Stomach (tissue), 8 donors: ENCODE measurements at regions not wholly inside any gene's neighbourhood (a gene's known extent, or its start where the extent isn't known, plus 50 kb on each side); places are given as distances from the start of the nearest gene placed in this dataset.

ENCODE experiments used
- DNase-seq, 2 donors: peaks; one replicate each; pipeline versions ENCODE4 v3.0.0 to v3.0.0-alpha.2; 2013 to 2019
- H3K27ac ChIP-seq, 5 donors: fragments of 200-600 bp in 4 of 5; sonication (generic) in 4 of 5; one replicate each; pipeline ENCODE4 v1.5.1; 2013 to 2019; ENCODE audit warnings: mild to moderate bottlenecking in 1 of 5, moderate library complexity in 1 of 5
- H3K27me3 ChIP-seq, 3 donors: fragments of 200-600 bp; sonication (generic); one replicate each; pipeline ENCODE4 v1.5.1; 2017 to 2019; ENCODE audit warnings: mixed run types in 1 of 3
- H3K36me3 ChIP-seq, 4 donors: fragments of 200-600 bp; sonication (generic); 1 replicate in 3 of 4; 2 replicates in 1 of 4; pipeline ENCODE4 v1.5.1; 2016 to 2019
- H3K4me1 ChIP-seq, 4 donors: fragments of 200-600 bp; sonication (generic); one replicate each; pipeline ENCODE4 v1.5.1; 2016 to 2019
- H3K4me3 ChIP-seq, 4 donors: fragments of 200-600 bp; sonication (generic) in 3 of 4; one replicate each; pipeline ENCODE4 v1.5.1; 2016 to 2019; ENCODE audit warnings: mild to moderate bottlenecking in 1 of 4
- H3K9me3 ChIP-seq, 4 donors: fragments of 200-600 bp; sonication (generic); one replicate each; pipeline ENCODE4 v1.5.1; 2016 to 2019
- CTCF ChIP-seq, 7 experiments: fragments of 450-650 bp in 4 of 7; fragments of 200-600 bp in 3 of 7; sonication (generic) in 3 of 7; IDR thresholded peaks; one replicate each; pipeline ENCODE4 v1.5.1; 2016 to 2019; ENCODE audit warnings: antibody characterized with exemption in 7 of 7, control low read depth in 2 of 7, mild to moderate bottlenecking in 1 of 7
- EP300 ChIP-seq: sonication (generic); formaldehyde crosslinking; IDR thresholded peaks from one replicate; pipeline ENCODE4 v1.6.1; 2017; ENCODE audit warnings: antibody characterized with exemption
- POLR2A ChIP-seq, 4 donors: fragments of 450-650 bp; IDR thresholded peaks; one replicate each; pipeline ENCODE4 v1.6.1; 2016; ENCODE audit warnings: antibody characterized with exemption in 4 of 4, control low read depth in 2 of 4, mild to moderate bottlenecking in 1 of 4, moderate library complexity in 1 of 4
- POLR2AphosphoS5 ChIP-seq, 3 donors: sonication (generic); formaldehyde crosslinking; IDR thresholded peaks; one replicate each; pipeline ENCODE4 v1.6.1; 2016; ENCODE audit warnings: antibody characterized with exemption in 3 of 3
- WGBS, 5 donors: extraction: QIAGEN DNeasy Blood & Tissue Kit in 3 of 5; methylation state at CpG; one replicate each; pipeline versions ENCODE4 v1.1.5 to v1.1.7; 2013 to 2018; 5-methylcytosine and 5-hydroxymethylcytosine counted together
- intact Hi-C: fragments of 100-400 bp; cut with DNase I; formaldehyde crosslinking; loops from one replicate; pipeline ENCODE4 v1.15.1; 2023; ENCODE audit warnings: low total_unique reads
- donor health status: healthy with polysubstance abuse.
- donor health status: Bipolar disorder and iron deficiency.
- donor health status: healthy.

- intact Hi-C loops, result no loop called here
- H3K36me3 ChIP-seq, result no peaks in the 10 kb centered on the region
- no peaks in the 10 kb centered on the region for H3K9me3 ChIP-seq
- TF ChIP-seq EP300, result no peak
- TF ChIP-seq POLR2AphosphoS5 (IDR thresholded peaks at IDR 0.05), result no peak
- TF ChIP-seq CTCF (IDR thresholded peaks at IDR 0.05), result no peak
- TF ChIP-seq POLR2A (IDR thresholded peaks at IDR 0.05), result no peak
- 67 to 96% (median 88%) methylated on average over 4 of the region's 4 CpGs for WGBS, 5 donors
- H3K27ac ChIP-seq, result no peak overlapping the region
- no peak for DNase-seq
- no peak overlapping the region for H3K4me3 ChIP-seq
- no peaks in the 10 kb centered on the region for H3K4me1 ChIP-seq
- no peaks in the 10 kb centered on the region for H3K27me3 ChIP-seq
Measured at GRCh38 chr1:58063095-58063494, 483.4 kb downstream of the OMA1 start.

- no peak overlapping the region for H3K4me3 ChIP-seq
- no peaks in the 10 kb centered on the region for H3K27me3 ChIP-seq
- no peak for DNase-seq
- H3K36me3 ChIP-seq, result no peaks in the 10 kb centered on the region
- H3K4me1 ChIP-seq, result no peaks in the 10 kb centered on the region
- intact Hi-C loops, result no loop called here
- WGBS, 5 donors, result 78 to 92% (median 88%) methylated on average over 4 of the region's 4 CpGs
- no peaks in the 10 kb centered on the region for H3K9me3 ChIP-seq
- no peak for TF ChIP-seq POLR2A (IDR thresholded peaks at IDR 0.05)
- no peak for TF ChIP-seq EP300
- no peak for TF ChIP-seq CTCF (IDR thresholded peaks at IDR 0.05)
- no peak for TF ChIP-seq POLR2AphosphoS5 (IDR thresholded peaks at IDR 0.05)
- no peak overlapping the region for H3K27ac ChIP-seq
Measured at GRCh38 chr1:58062635-58063034, 483.9 kb downstream of the OMA1 start.

GRCh38 chr1:58060559-58061170 is 485.9 kb downstream of the OMA1 start:
- intact Hi-C loops, result no loop called here
- Histone ChIP-seq H3K4me1 (no peaks in the 10 kb centered on the region), H3K9me3 (no peaks in the 10 kb centered on the region), H3K27me3 (no peaks in the 10 kb centered on the region), H3K4me3 (no peak overlapping the region), H3K27ac (no peak overlapping the region), H3K36me3 (no peaks in the 10 kb centered on the region)
- WGBS, 5 donors, result 42 to 62% (median 53%) methylated on average over 9 of the region's 9 CpGs
- DNase-seq, result peak in 1 of 2 donors; percentile 55
- TF ChIP-seq POLR2A (IDR thresholded peaks at IDR 0.05) (no peak), CTCF (IDR thresholded peaks at IDR 0.05) (no peak), EP300 (no peak), POLR2AphosphoS5 (IDR thresholded peaks at IDR 0.05) (no peak)

GRCh38 chr1:58059789-58060188 is 486.7 kb downstream of the OMA1 start:
- 45 to 63% (median 56%) methylated on average over 2 to 6 of the region's 6 CpGs for WGBS, 5 donors
- TF ChIP-seq CTCF (IDR thresholded peaks at IDR 0.05), result no peak
- no peak for TF ChIP-seq EP300
- no peak for TF ChIP-seq POLR2A (IDR thresholded peaks at IDR 0.05)
- TF ChIP-seq POLR2AphosphoS5 (IDR thresholded peaks at IDR 0.05), result no peak
- Histone ChIP-seq H3K4me1 (no peaks in the 10 kb centered on the region), H3K27ac (no peak overlapping the region), H3K4me3 (no peak overlapping the region), H3K9me3 (no peaks in the 10 kb centered on the region), H3K36me3 (no peaks in the 10 kb centered on the region), H3K27me3 (no peaks in the 10 kb centered on the region)
- intact Hi-C loops, result no loop called here
- no peak for DNase-seq
